Adrenal gland (tissue), 5 donors: ENCODE measurements at regions not wholly inside any gene's neighbourhood (a gene's known extent, or its start where the extent isn't known, plus 50 kb on each side); places are given as distances from the start of the nearest gene placed in this dataset.

Source experiments
- CTCF ChIP-seq, 6 experiments: fragments of 450-650 bp in 4 of 6; fragments of 200-600 bp in 2 of 6; sonication (generic) in 1 of 6; IDR thresholded peaks; 1 replicate in 5 of 6; 2 replicates in 1 of 6; pipeline versions ENCODE4 v1.5.1 to v1.8.0; 2016 to 2021; ENCODE audit warnings: antibody characterized with exemption in 6 of 6, mild to moderate bottlenecking in 2 of 6, moderate library complexity in 1 of 6
- POLR2A ChIP-seq, 2 donors: fragments of 450-650 bp; IDR thresholded peaks; one replicate each; pipeline ENCODE4 v1.6.1; 2017; ENCODE audit warnings: antibody characterized with exemption in 2 of 2, mild to moderate bottlenecking in 2 of 2, moderate library complexity in 1 of 2
- donor health status: DM: no; HTN: no; CAD: no.

GRCh38 chr5:36357391-36357975 is 55.8 kb upstream of the RANBP3L start:
- TF ChIP-seq CTCF (IDR thresholded peaks at IDR 0.05) = no peak
- TF ChIP-seq POLR2A (IDR thresholded peaks at IDR 0.05) = no peak
